ENCODE measurements at regions not wholly inside any gene's neighbourhood (a gene's known extent, or its start where the extent isn't known, plus 50 kb on each side); places are given as distances from the start of the nearest gene placed in this dataset.

DNA sequence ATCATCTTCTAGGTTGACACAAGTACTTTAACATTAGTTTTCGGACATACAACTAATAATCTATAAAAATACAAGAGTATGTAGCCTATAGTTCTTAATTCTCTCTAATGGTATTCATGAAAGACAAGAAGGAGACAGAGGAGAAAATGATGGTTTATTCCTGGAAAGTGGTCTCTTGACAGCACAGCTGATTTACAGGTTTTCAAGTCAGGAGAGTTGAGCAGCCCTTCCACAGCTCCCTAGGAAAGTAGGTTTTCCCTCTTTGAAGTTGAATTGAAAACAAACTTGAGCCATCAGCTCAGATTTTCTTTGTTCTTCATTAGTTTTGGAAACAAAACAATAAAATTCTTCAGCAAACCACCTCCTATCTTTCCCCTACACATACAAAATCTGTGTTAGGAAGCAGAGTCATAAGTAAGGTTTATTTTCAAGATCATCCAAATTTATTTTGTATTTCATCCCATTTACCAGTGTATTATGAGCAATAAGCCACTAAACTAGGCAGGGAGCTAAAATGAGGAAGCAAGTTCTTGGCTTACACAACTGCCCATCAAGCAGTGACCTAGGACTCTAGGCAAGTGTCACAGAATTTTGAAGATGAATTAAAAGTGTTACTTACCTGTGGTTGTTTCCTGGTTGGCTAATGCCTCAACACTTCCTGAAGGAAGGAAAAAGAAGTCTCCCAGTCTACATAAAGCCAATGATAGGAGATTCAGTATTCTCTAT is 357.0 kb downstream of the BCAT1 start:
- no peaks in the 10 kb centered on the region for H3K79me2 ChIP-seq (ENCODE audit: low read length)
- H3K9me3 ChIP-seq (ENCODE audit: insufficient read depth, low read length) = no peaks in the 10 kb centered on the region
- no peaks in the 10 kb centered on the region for H3K27me3 ChIP-seq (ENCODE audit: low read depth, low read length)
- TF ChIP-seq, protein P1, sequence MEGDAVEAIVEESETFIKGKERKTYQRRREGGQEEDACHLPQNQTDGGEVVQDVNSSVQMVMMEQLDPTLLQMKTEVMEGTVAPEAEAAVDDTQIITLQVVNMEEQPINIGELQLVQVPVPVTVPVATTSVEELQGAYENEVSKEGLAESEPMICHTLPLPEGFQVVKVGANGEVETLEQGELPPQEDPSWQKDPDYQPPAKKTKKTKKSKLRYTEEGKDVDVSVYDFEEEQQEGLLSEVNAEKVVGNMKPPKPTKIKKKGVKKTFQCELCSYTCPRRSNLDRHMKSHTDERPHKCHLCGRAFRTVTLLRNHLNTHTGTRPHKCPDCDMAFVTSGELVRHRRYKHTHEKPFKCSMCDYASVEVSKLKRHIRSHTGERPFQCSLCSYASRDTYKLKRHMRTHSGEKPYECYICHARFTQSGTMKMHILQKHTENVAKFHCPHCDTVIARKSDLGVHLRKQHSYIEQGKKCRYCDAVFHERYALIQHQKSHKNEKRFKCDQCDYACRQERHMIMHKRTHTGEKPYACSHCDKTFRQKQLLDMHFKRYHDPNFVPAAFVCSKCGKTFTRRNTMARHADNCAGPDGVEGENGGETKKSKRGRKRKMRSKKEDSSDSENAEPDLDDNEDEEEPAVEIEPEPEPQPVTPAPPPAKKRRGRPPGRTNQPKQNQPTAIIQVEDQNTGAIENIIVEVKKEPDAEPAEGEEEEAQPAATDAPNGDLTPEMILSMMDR (IDR thresholded peaks at IDR 0.05; ENCODE audit: low read depth, low read length) = no peak
- TF ChIP-seq EZH2phosphoT487 (IDR thresholded peaks at IDR 0.05; ENCODE audit: low read depth) = no peak
- H2AFZ ChIP-seq (ENCODE audit: low read depth, low read length) = no peak overlapping the region
- H3K4me2 ChIP-seq (ENCODE audit: low read length) = no peak overlapping the region
- H3K27ac ChIP-seq (ENCODE audit: low read length) = no peak overlapping the region
- H3K9ac ChIP-seq (ENCODE audit: low read length) = no peak overlapping the region
- H3K4me1 ChIP-seq (ENCODE audit: low read length) = peaks cover 24% of the 10 kb centered on the region
- no peaks in the 10 kb centered on the region for H4K20me1 ChIP-seq (ENCODE audit: insufficient read depth, low read length)
- no peaks in the 10 kb centered on the region for H3K36me3 ChIP-seq (replicated peaks; ENCODE audit: low read depth, low read length)
- no peak overlapping the region for H3K4me3 ChIP-seq (ENCODE audit: low read length)

DNA sequence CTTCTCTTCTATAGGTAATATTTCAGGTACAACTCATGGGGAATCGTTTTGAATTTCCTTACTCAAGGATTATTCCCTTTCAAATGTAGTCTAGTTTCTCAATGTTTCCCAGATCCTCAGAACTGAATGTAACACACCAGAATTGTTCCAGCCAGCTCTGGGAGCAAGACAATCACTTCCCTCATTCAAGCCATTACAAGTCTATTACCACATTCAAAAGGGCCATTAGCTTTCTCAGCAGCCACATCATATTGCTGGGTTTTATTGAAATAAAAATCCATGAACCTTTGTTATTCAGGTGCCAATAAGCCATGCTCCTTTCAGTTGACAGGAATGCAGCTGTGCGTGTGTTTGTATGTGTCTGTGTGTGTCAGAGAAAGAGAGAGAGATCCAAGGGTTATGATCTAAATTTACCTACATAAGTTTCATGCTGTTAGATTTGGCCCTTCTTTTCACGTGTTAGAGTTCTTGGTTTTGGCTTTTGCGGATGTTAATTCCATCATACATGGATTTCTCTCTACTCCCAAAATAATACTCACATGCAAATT is 357.7 kb downstream of the BCAT1 start:
- TF ChIP-seq, protein P1 (IDR thresholded peaks at IDR 0.05; ENCODE audit: low read depth, low read length) = no peak
- no peak for TF ChIP-seq EZH2phosphoT487 (IDR thresholded peaks at IDR 0.05; ENCODE audit: low read depth)
- Histone ChIP-seq H3K27me3 (ENCODE audit: low read depth, low read length) (no peaks in the 10 kb centered on the region), H3K27ac (ENCODE audit: low read length) (no peak overlapping the region)

DNA sequence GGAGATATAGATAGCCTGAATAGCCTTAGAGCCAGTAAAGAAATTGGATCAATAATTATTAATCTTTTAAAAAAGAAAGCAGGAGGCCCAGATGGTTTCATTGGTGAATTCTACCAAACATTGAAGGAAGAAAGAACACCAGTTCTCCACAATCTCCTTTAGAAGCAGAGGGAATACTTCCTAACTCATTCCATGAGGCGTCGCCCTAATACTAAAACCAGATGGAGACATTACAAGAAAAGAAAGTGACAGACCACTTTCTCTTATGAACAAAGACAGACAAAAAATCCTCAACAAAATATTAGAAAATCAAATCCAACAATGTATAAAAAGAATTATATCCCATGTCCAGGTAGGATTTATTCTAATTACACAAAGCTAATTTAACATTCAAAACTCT is 362.6 kb downstream of the BCAT1 start:
- H3K36me3 ChIP-seq (replicated peaks; ENCODE audit: low read depth, low read length) = no peaks in the 10 kb centered on the region
- H2AFZ ChIP-seq (ENCODE audit: low read depth, low read length) = no peak overlapping the region
- no peaks in the 10 kb centered on the region for H3K9me3 ChIP-seq (ENCODE audit: insufficient read depth, low read length)
- no peak overlapping the region for H3K4me2 ChIP-seq (ENCODE audit: low read length)
- H3K27ac ChIP-seq (ENCODE audit: low read length) = no peak overlapping the region
- no peak overlapping the region for H3K4me3 ChIP-seq (ENCODE audit: low read length)
- H4K20me1 ChIP-seq (ENCODE audit: insufficient read depth, low read length) = no peaks in the 10 kb centered on the region
- H3K27me3 ChIP-seq (ENCODE audit: low read depth, low read length) = no peaks in the 10 kb centered on the region
- no peak overlapping the region for H3K9ac ChIP-seq (ENCODE audit: low read length)
- H3K4me1 ChIP-seq (ENCODE audit: low read length) = peaks cover 10% of the 10 kb centered on the region
- no peaks in the 10 kb centered on the region for H3K79me2 ChIP-seq (ENCODE audit: low read length)
- TF ChIP-seq EZH2phosphoT487 (IDR thresholded peaks at IDR 0.05; ENCODE audit: low read depth) = no peak
- TF ChIP-seq, protein P1 (IDR thresholded peaks at IDR 0.05; ENCODE audit: low read depth, low read length) = no peak

More for the DNA sequence above, 357.7 kb downstream of the BCAT1 start:
- no peaks in the 10 kb centered on the region for H4K20me1 ChIP-seq (ENCODE audit: insufficient read depth, low read length)
- no peaks in the 10 kb centered on the region for H3K36me3 ChIP-seq (replicated peaks; ENCODE audit: low read depth, low read length)
- peaks cover 18% of the 10 kb centered on the region for H3K4me1 ChIP-seq (ENCODE audit: low read length)
- H2AFZ ChIP-seq (ENCODE audit: low read depth, low read length) = no peak overlapping the region
- no peaks in the 10 kb centered on the region for H3K79me2 ChIP-seq (ENCODE audit: low read length)
- no peak overlapping the region for H3K4me2 ChIP-seq (ENCODE audit: low read length)
- H3K4me3 ChIP-seq (ENCODE audit: low read length) = no peak overlapping the region
- H3K9me3 ChIP-seq (ENCODE audit: insufficient read depth, low read length) = no peaks in the 10 kb centered on the region
- H3K9ac ChIP-seq (ENCODE audit: low read length) = no peak overlapping the region

DNA sequence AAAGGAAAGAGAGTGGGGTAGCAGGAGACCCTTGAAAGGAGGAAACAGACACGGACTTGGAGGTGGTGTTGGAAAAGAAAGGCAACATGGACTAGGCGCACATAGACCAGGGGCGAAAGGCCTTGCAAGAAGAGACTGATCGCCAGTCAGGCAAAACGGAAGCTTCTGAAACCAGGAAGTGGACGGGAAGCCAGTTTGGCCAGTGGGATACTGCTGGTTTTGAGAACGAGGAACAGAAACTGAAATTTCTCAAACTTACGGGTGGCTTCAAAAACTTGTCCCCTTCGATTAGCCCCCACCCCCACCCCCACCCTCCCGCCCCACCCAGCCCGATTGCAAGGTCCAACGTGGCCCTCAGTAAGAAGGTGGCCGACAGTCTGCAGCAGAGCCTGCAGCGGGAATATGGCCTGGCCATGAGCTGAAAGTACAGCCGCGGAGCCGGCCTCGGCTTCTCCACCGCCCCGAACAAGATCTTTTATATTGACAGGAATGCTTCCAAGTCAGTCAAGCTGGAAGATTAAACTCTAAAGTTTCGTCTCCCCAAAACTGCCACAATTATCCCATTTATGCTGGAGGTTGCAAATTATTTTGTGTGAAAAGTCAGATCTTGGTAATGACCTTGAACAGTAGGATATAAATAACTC is 364.7 kb downstream of the BCAT1 start:
- TF ChIP-seq, protein P1 (IDR thresholded peaks at IDR 0.05; ENCODE audit: low read depth, low read length) = no peak
- TF ChIP-seq EZH2phosphoT487 (IDR thresholded peaks at IDR 0.05; ENCODE audit: low read depth) = no peak
- H3K9ac ChIP-seq (ENCODE audit: low read length) = peak overlapping the region; percentile 31; the same call in 1 of the 2 replicates
- H3K4me1 ChIP-seq (ENCODE audit: low read length) = peaks cover 10% of the 10 kb centered on the region
- peak overlapping the region; percentile 59 for H3K4me3 ChIP-seq (ENCODE audit: low read length)
- H3K79me2 ChIP-seq (ENCODE audit: low read length) = no peaks in the 10 kb centered on the region
- no peak overlapping the region for H3K27ac ChIP-seq (ENCODE audit: low read length)
- H2AFZ ChIP-seq (ENCODE audit: low read depth, low read length) = peak overlapping the region; percentile 62
- no peaks in the 10 kb centered on the region for H3K27me3 ChIP-seq (ENCODE audit: low read depth, low read length)
- H4K20me1 ChIP-seq (ENCODE audit: insufficient read depth, low read length) = no peaks in the 10 kb centered on the region
- peaks cover 5% of the 10 kb centered on the region for H3K36me3 ChIP-seq (replicated peaks; ENCODE audit: low read depth, low read length)
- H3K4me2 ChIP-seq (ENCODE audit: low read length) = peak overlapping the region; percentile 69
- no peaks in the 10 kb centered on the region for H3K9me3 ChIP-seq (ENCODE audit: insufficient read depth, low read length)

Measured in OCI-LY3 (cell line).